ENCODE measurements at regions not wholly inside any gene's neighbourhood (a gene's known extent, or its start where the extent isn't known, plus 50 kb on each side); places are given as distances from the start of the nearest gene placed in this dataset.

DNA sequence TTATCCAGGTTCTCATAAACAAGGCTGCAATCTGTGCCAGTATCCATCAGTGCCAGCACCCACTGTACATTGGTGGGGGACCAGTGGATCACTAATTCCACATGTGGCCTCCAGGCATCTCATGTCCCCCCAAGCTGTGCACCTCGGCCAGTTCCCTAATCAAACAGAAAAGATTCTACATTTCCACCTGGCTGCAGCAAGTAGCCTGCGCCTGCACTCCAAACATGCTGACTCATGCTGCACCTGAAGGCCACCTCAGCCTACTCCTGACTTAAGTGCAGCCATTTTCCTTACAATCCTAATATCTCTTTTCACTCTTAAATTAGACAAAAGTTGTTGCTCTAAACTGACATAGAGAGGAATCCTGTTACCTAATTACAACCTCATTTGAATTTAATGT is 729.4 kb upstream of the MIR17HG start:
- peak; percentile 8 for DNase-seq (ENCODE audit: low spot score)
- H3K36me3 Mint-ChIP-seq: no peaks in the 10 kb centered on the region
- Histone ChIP-seq H4K20me1 (ENCODE audit: low read depth) (no peaks in the 10 kb centered on the region), H3K9me3 (ENCODE audit: low read depth) (no peaks in the 10 kb centered on the region), H3K27me3 (no peaks in the 10 kb centered on the region), H3K27ac (no peak overlapping the region), H3K4me1 (no peaks in the 10 kb centered on the region), H3K9ac (no peak overlapping the region), H3F3A (ENCODE audit: low read depth) (no peaks in the 10 kb centered on the region), H3K4me2 (no peak overlapping the region), H2AFZ (replicated peaks) (no peak overlapping the region), H3K79me2 (ENCODE audit: low read depth) (no peaks in the 10 kb centered on the region), H3K36me3 (no peaks in the 10 kb centered on the region), H3K4me3 (no peak overlapping the region)
- no peak overlapping the region for H3K4me3 Mint-ChIP-seq
- no peaks in the 10 kb centered on the region for H3K4me1 Mint-ChIP-seq
- H3K27me3 Mint-ChIP-seq (ENCODE audit: insufficient read depth, low read depth): peaks cover 2% of the 10 kb centered on the region
- peaks cover 19% of the 10 kb centered on the region for H3K9me3 Mint-ChIP-seq
- no peak overlapping the region for H3K27ac Mint-ChIP-seq
- TF ChIP-seq, protein P1, sequence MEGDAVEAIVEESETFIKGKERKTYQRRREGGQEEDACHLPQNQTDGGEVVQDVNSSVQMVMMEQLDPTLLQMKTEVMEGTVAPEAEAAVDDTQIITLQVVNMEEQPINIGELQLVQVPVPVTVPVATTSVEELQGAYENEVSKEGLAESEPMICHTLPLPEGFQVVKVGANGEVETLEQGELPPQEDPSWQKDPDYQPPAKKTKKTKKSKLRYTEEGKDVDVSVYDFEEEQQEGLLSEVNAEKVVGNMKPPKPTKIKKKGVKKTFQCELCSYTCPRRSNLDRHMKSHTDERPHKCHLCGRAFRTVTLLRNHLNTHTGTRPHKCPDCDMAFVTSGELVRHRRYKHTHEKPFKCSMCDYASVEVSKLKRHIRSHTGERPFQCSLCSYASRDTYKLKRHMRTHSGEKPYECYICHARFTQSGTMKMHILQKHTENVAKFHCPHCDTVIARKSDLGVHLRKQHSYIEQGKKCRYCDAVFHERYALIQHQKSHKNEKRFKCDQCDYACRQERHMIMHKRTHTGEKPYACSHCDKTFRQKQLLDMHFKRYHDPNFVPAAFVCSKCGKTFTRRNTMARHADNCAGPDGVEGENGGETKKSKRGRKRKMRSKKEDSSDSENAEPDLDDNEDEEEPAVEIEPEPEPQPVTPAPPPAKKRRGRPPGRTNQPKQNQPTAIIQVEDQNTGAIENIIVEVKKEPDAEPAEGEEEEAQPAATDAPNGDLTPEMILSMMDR (IDR thresholded peaks at IDR 0.05): no peak
- TF ChIP-seq EZH2 (IDR thresholded peaks at IDR 0.05): no peak
- no peak for TF ChIP-seq EZH2phosphoT487 (IDR thresholded peaks at IDR 0.05)

DNA sequence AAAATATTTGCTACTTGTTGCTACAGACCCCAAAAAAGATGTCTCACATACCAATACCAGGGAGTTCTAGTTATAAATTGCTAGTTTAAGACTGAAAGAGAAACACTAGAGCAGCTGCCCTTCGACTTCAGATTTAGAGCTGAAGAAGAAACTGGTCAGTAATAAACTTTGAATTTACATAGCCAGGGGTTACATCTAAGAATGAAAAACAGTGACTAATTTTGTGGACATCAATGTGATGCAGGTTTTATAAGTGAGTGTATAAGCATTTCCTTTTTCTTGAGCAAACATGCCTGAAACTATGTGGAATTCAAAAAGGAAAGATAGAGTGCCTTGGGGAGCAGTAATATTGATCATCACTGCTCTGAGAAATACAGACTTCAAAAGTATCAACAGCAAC is 724.9 kb upstream of the MIR17HG start:
- no peak overlapping the region for H3K27ac Mint-ChIP-seq
- no peak for DNase-seq (ENCODE audit: low spot score)
- no peaks in the 10 kb centered on the region for H3K27me3 Mint-ChIP-seq (ENCODE audit: insufficient read depth, low read depth)
- Histone ChIP-seq H2AFZ (replicated peaks) (no peak overlapping the region), H3K4me3 (no peak overlapping the region), H3K27ac (no peak overlapping the region), H3K27me3 (no peaks in the 10 kb centered on the region), H3K4me1 (no peaks in the 10 kb centered on the region), H3F3A (ENCODE audit: low read depth) (no peaks in the 10 kb centered on the region), H3K9ac (no peak overlapping the region), H3K36me3 (no peaks in the 10 kb centered on the region), H3K79me2 (ENCODE audit: low read depth) (no peaks in the 10 kb centered on the region), H4K20me1 (ENCODE audit: low read depth) (no peaks in the 10 kb centered on the region), H3K4me2 (no peak overlapping the region), H3K9me3 (ENCODE audit: low read depth) (no peaks in the 10 kb centered on the region)
- H3K4me3 Mint-ChIP-seq: no peak overlapping the region
- no peaks in the 10 kb centered on the region for H3K36me3 Mint-ChIP-seq
- H3K9me3 Mint-ChIP-seq: peaks cover 13% of the 10 kb centered on the region
- H3K4me1 Mint-ChIP-seq: no peaks in the 10 kb centered on the region
- TF ChIP-seq EZH2 (IDR thresholded peaks at IDR 0.05): no peak
- no peak for TF ChIP-seq EZH2phosphoT487 (IDR thresholded peaks at IDR 0.05)
- TF ChIP-seq, protein P1 (IDR thresholded peaks at IDR 0.05): no peak

DNA sequence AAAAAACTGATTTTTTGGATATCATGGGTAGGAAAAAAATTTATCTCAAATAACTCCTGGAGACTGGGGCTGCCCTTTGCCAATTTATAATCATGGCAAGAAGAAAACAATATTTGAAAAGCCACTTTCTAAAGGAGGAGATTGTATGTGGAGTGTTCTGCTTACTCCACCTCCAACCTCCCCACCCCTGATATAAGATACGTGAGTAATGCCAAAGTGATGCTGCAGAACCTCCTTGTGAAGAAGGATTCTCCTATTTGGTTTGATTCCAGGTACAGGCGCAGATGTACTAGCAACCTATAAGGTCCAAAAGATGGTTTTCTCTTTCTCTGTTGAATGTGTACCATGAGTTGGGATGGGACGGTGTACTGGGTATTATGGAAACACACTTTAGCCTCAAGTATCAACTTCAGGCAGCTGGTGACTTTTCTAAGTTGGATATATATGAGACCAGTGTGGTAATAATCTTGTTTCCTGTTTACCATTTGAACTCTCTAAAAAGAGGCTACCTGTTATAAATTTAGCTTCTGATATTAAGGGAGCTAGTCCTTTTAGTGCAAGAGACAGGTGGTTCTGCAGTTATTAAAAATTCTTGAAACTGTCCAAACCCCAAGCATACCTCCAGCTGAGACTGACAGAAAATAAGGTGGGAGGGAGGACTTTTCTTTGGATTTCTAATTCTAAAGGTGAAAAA is 724.0 kb upstream of the MIR17HG start:
- no peaks in the 10 kb centered on the region for H3K4me1 Mint-ChIP-seq
- no peaks in the 10 kb centered on the region for H3K4me1 ChIP-seq
- no peak overlapping the region for H3K4me3 Mint-ChIP-seq
- H2AFZ ChIP-seq (replicated peaks): no peak overlapping the region
- H4K20me1 ChIP-seq (ENCODE audit: low read depth): no peaks in the 10 kb centered on the region
- H3K9ac ChIP-seq: no peak overlapping the region
- no peak overlapping the region for H3K4me2 ChIP-seq
- H3K36me3 ChIP-seq: no peaks in the 10 kb centered on the region
- H3K27me3 ChIP-seq: no peaks in the 10 kb centered on the region
- TF ChIP-seq EZH2phosphoT487 (IDR thresholded peaks at IDR 0.05) (no peak), EZH2 (IDR thresholded peaks at IDR 0.05) (no peak)
- TF ChIP-seq, protein P1 (IDR thresholded peaks at IDR 0.05): no peak
- H3K27ac ChIP-seq: no peak overlapping the region
- H3K9me3 ChIP-seq (ENCODE audit: low read depth): no peaks in the 10 kb centered on the region
- H3F3A ChIP-seq (ENCODE audit: low read depth): no peaks in the 10 kb centered on the region
- DNase-seq (ENCODE audit: low spot score): no peak
- no peak overlapping the region for H3K4me3 ChIP-seq
- H3K27me3 Mint-ChIP-seq (ENCODE audit: insufficient read depth, low read depth): no peaks in the 10 kb centered on the region
- no peaks in the 10 kb centered on the region for H3K36me3 Mint-ChIP-seq
- no peak overlapping the region for H3K27ac Mint-ChIP-seq
- no peaks in the 10 kb centered on the region for H3K79me2 ChIP-seq (ENCODE audit: low read depth)
- H3K9me3 Mint-ChIP-seq: peaks cover 5% of the 10 kb centered on the region

All from neural progenitor cell (in vitro differentiated cells).